ENCODE measurements at regions not wholly inside any gene's neighbourhood (a gene's known extent, or its start where the extent isn't known, plus 50 kb on each side); places are given as distances from the start of the nearest gene placed in this dataset.
"Not testable (repeated sequence)": the region's sequence is repeated elsewhere in the genome, so short reads cannot be mapped to it uniquely, and the experiment has no call there.

GRCh38 chr7:34425631-34426384 lies 232.2 kb upstream of the NPSR1 start:
- no peak overlapping the region for H3K27ac ChIP-seq
- no peaks in the 10 kb centered on the region for H3K9me3 ChIP-seq (ENCODE audit: low read depth, low read length)
- no peak overlapping the region for H3K9ac ChIP-seq (ENCODE audit: insufficient read length)
- no peaks in the 10 kb centered on the region for H3K36me3 ChIP-seq (ENCODE audit: insufficient read depth, low read length)
- no peak for DNase-seq (ENCODE audit: low read depth, low spot score)
- no peak overlapping the region for H3K4me3 ChIP-seq
- TF ChIP-seq POLR2AphosphoS5 (IDR thresholded peaks at IDR 0.05; ENCODE audit: borderline replicate concordance, low read depth, low read length) (no peak), EZH2 (IDR thresholded peaks at IDR 0.05) (no peak), FOXP2 (optimal IDR thresholded peaks at IDR 0.05; ENCODE audit: control extremely low read depth, extremely low read length, insufficient read depth) (no peak)

DNA sequence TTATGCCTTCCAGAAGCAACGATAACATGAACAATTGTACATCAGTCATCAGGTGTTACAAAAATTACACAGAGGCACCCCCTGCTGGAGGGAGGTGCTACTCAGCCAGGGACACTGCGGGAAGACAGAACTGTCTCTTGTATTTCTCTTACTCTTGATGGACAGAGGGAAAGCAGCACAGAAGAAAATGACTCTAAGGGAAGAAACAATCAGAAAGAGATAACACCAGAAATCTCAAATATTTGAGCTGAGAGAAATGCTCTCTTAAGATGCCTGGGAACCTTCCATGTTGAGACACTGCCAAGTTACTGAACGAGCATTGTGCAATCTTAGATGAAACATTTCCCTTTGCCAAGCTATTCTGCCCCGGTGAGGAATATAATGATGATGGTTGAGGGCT lies 227.6 kb upstream of the NPSR1 start:
- TF ChIP-seq POLR2AphosphoS5 (IDR thresholded peaks at IDR 0.05; ENCODE audit: borderline replicate concordance, low read depth, low read length), result no peak
- no peak for TF ChIP-seq FOXP2 (optimal IDR thresholded peaks at IDR 0.05; ENCODE audit: control extremely low read depth, extremely low read length, insufficient read depth)
- TF ChIP-seq EZH2 (IDR thresholded peaks at IDR 0.05), result no peak
- no peak for DNase-seq (ENCODE audit: low read depth, low spot score)
- Histone ChIP-seq H3K36me3 (ENCODE audit: insufficient read depth, low read length) (no peaks in the 10 kb centered on the region), H3K4me3 (no peak overlapping the region), H3K27ac (no peak overlapping the region), H3K9ac (ENCODE audit: insufficient read length) (no peak overlapping the region), H3K9me3 (ENCODE audit: low read depth, low read length) (no peaks in the 10 kb centered on the region)

DNA sequence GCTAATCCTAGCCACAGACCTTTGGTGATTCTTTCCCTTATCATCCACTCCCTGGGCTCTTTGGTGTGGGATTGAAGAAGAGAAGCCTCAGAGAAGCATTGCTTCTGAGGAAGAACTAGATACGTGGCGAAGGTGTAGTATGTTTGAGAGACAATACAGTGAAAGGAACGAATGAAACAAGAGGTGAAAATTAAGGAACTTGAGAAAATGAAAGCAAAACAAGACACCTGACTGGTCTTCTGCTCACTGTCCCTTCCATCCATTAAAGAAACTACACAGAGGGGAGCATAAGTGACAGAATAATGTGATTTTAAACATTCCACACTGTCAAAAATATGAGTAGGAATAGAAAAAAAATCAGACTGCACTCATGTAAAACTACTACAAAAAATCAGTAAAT lies 219.6 kb upstream of the NPSR1 start:
- no peak for DNase-seq (ENCODE audit: low read depth, low spot score)
- no peak for TF ChIP-seq EZH2 (IDR thresholded peaks at IDR 0.05)
- TF ChIP-seq FOXP2 (optimal IDR thresholded peaks at IDR 0.05; ENCODE audit: control extremely low read depth, extremely low read length, insufficient read depth), result no peak
- no peak for TF ChIP-seq POLR2AphosphoS5 (IDR thresholded peaks at IDR 0.05; ENCODE audit: borderline replicate concordance, low read depth, low read length)
- Histone ChIP-seq H3K36me3 (ENCODE audit: insufficient read depth, low read length) (no peaks in the 10 kb centered on the region), H3K9ac (ENCODE audit: insufficient read length) (no peak overlapping the region), H3K9me3 (ENCODE audit: low read depth, low read length) (no peaks in the 10 kb centered on the region), H3K4me3 (no peak overlapping the region), H3K27ac (no peak overlapping the region)

DNA sequence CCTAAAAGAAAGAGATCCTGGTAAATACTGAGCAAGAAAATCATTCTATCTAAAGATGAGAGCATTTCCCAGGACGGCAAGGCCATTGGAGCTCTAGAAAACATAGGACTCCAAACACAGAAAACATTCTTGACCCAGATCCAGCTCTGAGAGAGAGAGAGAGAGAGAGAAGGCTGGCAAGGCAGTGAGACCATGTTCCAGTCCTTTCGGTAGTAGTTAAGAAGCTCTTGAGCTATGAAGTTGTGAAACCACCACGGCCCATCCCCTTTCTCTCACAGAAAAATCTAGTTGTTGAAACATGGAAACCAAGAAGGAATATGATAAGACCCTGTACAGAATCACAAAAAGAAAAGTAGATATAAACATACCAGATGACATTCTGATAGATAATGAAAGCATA lies 212.4 kb upstream of the NPSR1 start:
- H3K9me3 ChIP-seq (ENCODE audit: low read depth, low read length), result no peaks in the 10 kb centered on the region
- H3K27ac ChIP-seq, result no peak overlapping the region
- H3K4me3 ChIP-seq, result no peak overlapping the region
- H3K36me3 ChIP-seq (ENCODE audit: insufficient read depth, low read length), result no peaks in the 10 kb centered on the region
- H3K9ac ChIP-seq (ENCODE audit: insufficient read length), result no peak overlapping the region
- no peak for DNase-seq (ENCODE audit: low read depth, low spot score)
- TF ChIP-seq FOXP2 (optimal IDR thresholded peaks at IDR 0.05; ENCODE audit: control extremely low read depth, extremely low read length, insufficient read depth) (no peak), POLR2AphosphoS5 (IDR thresholded peaks at IDR 0.05; ENCODE audit: borderline replicate concordance, low read depth, low read length) (no peak), EZH2 (IDR thresholded peaks at IDR 0.05) (no peak)

- not testable (repeated sequence) for H3K9me3 ChIP-seq (ENCODE audit: low read depth, low read length); DNase-seq (ENCODE audit: low read depth, low spot score); H3K36me3 ChIP-seq (ENCODE audit: insufficient read depth, low read length); H3K27ac ChIP-seq; H3K4me3 ChIP-seq; H3K9ac ChIP-seq (ENCODE audit: insufficient read length)
Measured at GRCh38 chr7:34448531-34448930, 209.5 kb upstream of the NPSR1 start.

DNA sequence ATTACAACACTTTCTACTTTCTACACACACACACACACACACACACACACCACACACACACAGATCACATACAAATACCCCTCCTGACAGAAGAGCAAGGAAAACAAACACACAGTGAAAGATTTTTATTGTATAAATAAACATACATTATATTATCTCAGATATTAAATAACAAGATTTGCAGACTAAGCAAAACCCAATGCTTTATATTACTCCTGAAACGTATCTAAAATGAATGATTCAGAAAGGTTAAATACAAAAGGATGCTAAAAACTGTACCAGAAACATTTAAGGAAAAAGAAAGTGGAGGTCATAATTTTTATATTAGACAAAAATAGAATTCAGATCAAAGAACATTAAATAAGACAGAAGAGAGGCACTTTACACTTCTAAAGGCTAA lies 208.3 kb upstream of the NPSR1 start:
- H3K36me3 ChIP-seq (ENCODE audit: insufficient read depth, low read length), result no peaks in the 10 kb centered on the region
- TF ChIP-seq EZH2 (IDR thresholded peaks at IDR 0.05) (no peak), FOXP2 (optimal IDR thresholded peaks at IDR 0.05; ENCODE audit: control extremely low read depth, extremely low read length, insufficient read depth) (no peak), POLR2AphosphoS5 (IDR thresholded peaks at IDR 0.05; ENCODE audit: borderline replicate concordance, low read depth, low read length) (no peak)
- H3K27ac ChIP-seq, result no peak overlapping the region
- no peak overlapping the region for H3K4me3 ChIP-seq
- no peak overlapping the region for H3K9ac ChIP-seq (ENCODE audit: insufficient read length)
- no peaks in the 10 kb centered on the region for H3K9me3 ChIP-seq (ENCODE audit: low read depth, low read length)
- DNase-seq (ENCODE audit: low read depth, low spot score), result no peak

DNA sequence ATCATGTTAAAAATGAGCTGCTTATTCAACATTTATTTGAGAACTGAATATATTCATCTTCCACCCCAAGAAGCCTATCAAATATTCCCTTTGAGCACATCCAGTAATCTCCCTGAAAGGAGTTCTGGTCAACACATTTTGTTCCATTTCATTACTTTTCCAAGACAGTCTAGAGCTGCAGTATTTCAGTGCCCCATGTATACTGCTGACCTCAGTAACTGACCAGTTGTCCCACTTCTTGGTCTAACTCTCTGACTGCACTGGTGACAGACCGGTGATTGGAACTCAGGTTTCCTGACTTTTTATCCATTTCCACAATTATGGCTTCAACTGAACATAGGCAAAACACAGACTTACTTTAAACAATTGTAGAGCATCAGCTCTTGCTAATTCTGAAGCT lies 206.8 kb upstream of the NPSR1 start:
- Histone ChIP-seq H3K4me3 (no peak overlapping the region), H3K9ac (ENCODE audit: insufficient read length) (no peak overlapping the region), H3K9me3 (ENCODE audit: low read depth, low read length) (no peaks in the 10 kb centered on the region), H3K27ac (no peak overlapping the region), H3K36me3 (ENCODE audit: insufficient read depth, low read length) (no peaks in the 10 kb centered on the region)
- DNase-seq (ENCODE audit: low read depth, low spot score), result no peak
- TF ChIP-seq POLR2AphosphoS5 (IDR thresholded peaks at IDR 0.05; ENCODE audit: borderline replicate concordance, low read depth, low read length) (no peak), EZH2 (IDR thresholded peaks at IDR 0.05) (no peak), FOXP2 (optimal IDR thresholded peaks at IDR 0.05; ENCODE audit: control extremely low read depth, extremely low read length, insufficient read depth) (no peak)

DNA sequence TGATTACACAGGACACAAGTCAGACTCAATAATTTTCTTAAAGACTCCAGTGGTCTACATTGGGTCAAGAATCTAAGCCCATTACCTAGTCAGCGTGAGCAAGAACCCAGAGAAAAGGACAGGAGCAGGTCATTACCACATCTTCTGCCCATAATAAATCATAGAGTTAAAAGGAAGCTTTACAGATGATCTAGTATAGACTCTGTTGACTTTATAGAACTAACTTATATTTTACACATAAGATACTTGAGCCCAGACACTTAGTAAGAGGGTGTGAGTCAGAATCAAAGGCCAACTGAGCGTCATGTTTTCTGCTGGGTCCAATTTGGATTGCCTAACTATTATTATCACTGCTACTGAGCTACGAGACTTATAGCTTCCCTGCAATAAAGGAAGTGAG lies 206.1 kb upstream of the NPSR1 start:
- Histone ChIP-seq H3K27ac (no peak overlapping the region), H3K4me3 (no peak overlapping the region), H3K9ac (ENCODE audit: insufficient read length) (no peak overlapping the region), H3K36me3 (ENCODE audit: insufficient read depth, low read length) (no peaks in the 10 kb centered on the region), H3K9me3 (ENCODE audit: low read depth, low read length) (no peaks in the 10 kb centered on the region)
- no peak for DNase-seq (ENCODE audit: low read depth, low spot score)
- TF ChIP-seq POLR2AphosphoS5 (IDR thresholded peaks at IDR 0.05; ENCODE audit: borderline replicate concordance, low read depth, low read length), result no peak
- TF ChIP-seq EZH2 (IDR thresholded peaks at IDR 0.05), result no peak
- no peak for TF ChIP-seq FOXP2 (optimal IDR thresholded peaks at IDR 0.05; ENCODE audit: control extremely low read depth, extremely low read length, insufficient read depth)

DNA sequence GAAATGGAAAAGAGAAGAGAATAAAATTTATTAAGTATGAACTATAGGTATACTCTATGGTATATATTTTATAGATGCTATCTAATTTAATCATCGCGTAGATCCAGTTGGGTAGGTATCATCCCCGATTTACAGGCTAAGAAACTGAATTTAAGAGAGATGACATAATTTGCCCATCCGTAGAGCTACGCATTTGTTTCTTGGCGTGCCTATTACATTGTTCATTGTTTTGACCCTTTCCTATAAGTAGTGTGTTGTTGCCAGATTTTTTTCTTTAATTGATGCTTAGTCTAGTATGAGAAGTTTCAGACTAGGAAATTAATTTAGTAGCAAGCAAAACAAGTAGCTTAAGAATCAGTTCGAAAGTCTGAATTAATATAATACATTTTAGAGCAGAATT lies 205.7 kb upstream of the NPSR1 start:
- TF ChIP-seq POLR2AphosphoS5 (IDR thresholded peaks at IDR 0.05; ENCODE audit: borderline replicate concordance, low read depth, low read length), result no peak
- TF ChIP-seq EZH2 (IDR thresholded peaks at IDR 0.05), result no peak
- TF ChIP-seq FOXP2 (optimal IDR thresholded peaks at IDR 0.05; ENCODE audit: control extremely low read depth, extremely low read length, insufficient read depth), result no peak
- Histone ChIP-seq H3K9ac (ENCODE audit: insufficient read length) (no peak overlapping the region), H3K4me3 (no peak overlapping the region), H3K36me3 (ENCODE audit: insufficient read depth, low read length) (no peaks in the 10 kb centered on the region), H3K27ac (no peak overlapping the region), H3K9me3 (ENCODE audit: low read depth, low read length) (no peaks in the 10 kb centered on the region)
- DNase-seq (ENCODE audit: low read depth, low spot score), result no peak
